DMS153 treated with DMSO at 0.1 percent for 48 hours (cell line): ENCODE measurements at regions not wholly inside any gene's neighbourhood (a gene's known extent, or its start where the extent isn't known, plus 50 kb on each side); places are given as distances from the start of the nearest gene placed in this dataset.

ENCODE experiments used
- DNase-seq: peaks from one replicate; lab custom pipeline; 2025; ENCODE audit not compliant: unreplicated experiment; lab: John Stamatoyannopoulos, UW

DNA sequence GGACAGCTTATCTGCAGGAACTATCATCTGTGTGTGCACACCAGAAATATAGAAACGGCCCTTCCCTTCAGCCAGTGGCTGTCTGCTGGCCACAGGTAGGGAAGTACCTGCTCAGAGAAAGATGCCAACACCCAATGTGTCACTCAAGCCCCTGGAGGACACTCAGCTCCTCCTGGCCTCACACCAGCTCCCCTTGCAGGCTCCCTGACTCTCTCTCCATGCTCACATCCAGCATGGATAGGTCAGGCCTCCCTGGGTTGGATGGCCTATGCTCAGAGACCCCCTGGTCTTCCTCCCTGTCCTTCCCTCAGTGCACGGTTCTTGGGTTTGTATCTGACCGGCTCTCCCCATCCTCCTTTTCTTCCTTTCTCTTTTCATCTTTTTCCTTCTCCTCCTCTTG is 202.1 kb downstream of the BCL11B start:
- DNase-seq = no peak

DNA sequence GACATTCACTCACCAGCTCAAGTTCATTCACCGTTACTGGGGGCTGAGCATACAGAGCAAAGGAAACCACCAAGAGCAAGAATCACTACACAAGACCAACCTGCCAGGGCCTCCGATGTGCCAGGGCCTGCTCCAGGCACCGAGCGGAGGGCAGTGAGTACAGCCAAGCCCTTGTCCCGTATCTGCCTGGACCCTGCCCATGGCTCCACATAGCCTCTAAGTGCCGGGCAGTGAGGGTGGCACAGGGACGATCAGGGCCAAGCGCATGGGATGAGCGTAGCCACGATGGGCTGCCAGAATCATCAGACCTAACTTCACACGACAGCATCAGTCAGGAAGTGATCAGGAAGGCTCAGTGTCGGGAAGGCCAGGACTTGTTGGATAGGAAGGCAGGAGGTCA is 199.6 kb downstream of the BCL11B start:
- no peak for DNase-seq

DNA sequence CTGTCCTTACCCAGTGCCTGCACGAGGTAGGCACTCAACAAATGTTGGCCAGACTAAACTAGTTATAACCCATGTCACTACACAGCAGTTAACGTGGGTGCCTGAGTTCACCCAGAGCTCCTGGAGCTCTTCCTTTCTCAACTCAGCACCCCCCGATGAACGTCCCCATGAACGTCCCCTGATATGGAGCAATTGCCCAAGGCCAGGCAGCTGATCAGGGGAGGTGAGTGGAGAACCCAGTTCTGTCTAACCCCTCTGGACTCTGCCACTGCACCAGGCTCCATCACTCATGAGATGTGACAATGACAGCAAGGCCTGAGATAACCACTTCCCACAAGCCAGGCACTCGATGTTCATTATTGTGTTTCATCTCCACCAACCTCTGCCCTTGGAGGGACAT is 199.0 kb downstream of the BCL11B start:
- no peak for DNase-seq

DNA sequence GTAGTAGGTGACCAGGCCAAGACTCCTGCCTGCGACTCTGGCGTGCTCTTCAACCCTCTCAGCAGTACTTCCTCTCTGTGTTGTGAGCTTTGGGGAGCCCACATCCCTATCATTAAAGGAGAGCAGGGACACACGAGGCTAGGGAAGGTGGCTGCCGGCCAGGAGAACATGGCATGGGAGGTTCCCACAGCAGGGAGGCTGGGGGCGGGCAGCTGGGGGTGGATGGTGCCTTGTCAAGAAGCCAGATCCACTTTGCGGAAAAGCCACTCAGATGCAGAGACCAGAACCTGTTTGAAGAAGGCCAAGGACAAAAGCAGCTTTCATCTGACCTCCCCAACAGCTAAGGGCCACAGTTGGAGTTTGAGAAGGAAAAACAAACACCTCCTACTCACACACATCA is 198.6 kb downstream of the BCL11B start:
- no peak for DNase-seq

DNA sequence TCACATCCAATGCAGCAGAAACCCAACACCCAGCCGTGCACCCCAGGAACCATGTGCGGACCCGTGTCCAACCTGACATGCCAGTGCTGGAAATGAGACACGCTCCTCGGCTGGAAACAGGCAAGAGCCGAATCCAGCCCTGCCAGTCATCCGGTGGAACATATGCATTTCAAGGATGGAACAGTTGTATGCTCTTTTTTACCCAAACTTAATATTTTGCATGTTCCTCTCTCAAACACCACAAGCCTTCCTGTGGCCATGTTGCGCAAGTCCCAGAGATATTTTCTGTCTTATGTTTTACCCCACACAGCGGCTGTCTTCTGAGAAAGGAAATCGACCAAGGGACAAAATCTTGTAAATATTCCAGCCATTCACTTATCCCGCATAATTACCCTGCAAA is 196.9 kb downstream of the BCL11B start:
- no peak for DNase-seq

DNA sequence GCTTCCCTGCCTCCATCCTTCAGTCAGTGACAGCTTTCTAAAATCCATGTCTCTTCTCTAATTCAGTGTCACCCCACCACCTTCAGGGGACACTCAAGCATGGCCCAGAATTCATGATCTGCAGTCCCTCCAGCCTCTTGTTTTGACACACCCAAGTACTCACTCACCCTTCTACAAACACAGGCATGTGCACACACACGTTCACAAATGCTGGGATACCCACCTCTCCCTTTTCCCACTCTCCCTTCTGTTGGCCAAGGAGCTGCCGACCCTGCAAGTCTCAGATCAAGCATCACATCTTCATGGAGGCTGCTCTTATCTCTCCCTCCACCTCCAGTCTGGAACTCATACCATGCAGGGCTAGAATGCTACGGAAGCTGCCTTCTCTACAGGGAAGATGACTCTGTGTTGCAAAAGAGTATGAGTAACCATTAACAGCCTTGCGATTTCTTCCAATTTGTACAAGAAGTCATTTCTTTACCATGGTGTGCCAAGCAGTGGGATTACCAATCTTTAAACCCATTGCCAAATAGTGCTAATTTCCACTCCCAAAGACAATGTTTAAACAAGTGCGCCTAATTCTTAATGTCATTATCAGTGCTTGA is 196.1 kb downstream of the BCL11B start:
- no peak for DNase-seq

DNA sequence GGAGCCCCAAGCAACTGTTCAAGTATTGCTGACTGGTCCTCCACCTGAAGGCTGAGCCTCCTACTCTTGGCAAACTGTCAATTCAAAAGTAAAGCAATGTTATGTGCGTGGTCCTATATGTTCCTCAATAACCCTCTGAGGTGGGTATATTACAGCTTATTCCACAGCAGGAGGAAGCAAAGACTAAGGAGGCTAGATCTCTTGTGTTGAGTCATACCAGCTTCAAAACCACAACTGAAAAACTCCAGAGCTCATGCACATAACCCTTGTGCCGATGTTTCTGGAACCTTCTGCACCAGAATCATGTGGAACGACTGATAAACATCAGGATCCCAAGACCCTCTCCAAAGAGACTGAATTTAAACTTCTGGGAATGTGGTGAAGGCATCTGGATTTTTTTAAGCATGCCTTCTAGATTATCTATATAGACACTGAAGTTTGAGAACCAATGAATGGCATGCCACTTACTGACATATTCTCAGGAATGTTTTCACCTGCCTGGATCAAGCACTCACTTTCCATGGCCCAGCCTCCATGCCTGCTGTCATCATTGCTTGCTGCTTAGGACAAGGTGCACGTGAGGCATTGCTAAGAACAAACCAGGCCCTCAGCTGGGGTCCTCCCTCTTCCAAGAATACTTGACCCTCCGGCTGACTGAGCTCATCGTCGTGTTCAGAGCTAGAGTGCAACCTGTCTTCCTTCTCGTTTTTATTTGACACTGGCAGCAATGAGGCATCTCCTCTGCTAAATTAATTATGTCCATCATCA is 194.7 kb downstream of the BCL11B start:
- DNase-seq = no peak

DNA sequence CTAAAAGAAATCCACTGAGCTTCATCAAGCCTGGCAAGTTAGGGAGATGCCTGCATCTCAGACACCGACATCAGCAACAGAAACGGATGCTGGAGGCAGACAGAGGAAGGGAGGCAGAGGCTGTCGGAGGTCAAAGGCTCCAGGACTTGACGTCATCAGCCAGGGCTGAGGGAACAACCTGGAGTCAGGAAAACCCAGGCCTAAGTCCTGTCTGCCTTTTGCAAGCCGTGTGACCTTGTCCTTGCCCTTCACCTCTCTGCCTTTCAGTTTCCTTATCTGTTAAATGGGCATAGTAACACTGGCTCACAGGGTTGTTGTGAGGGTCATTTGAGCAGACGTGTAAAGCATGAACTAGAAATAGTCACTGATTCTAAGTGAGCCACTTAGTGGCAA is 194.2 kb downstream of the BCL11B start:
- DNase-seq = no peak

DNA sequence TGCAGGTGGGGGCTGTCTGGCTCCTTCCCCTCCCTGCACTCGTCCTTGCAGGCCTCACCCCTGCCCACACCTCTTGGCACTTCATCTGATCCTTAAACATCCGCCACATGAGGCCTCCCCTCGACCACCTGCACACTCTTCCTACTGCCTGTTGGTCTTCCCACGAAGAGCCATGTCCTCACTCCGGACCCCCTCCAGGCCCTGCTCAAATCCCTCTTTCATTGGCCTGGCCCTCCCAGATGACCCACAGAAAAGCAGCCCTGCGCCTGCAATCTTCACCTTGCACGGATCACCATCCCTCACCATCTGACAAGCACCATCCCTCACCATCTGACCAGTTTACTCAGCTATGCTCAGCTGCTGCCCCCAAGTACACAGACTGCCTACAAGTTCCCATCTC is 193.6 kb downstream of the BCL11B start:
- DNase-seq = no peak

DNA sequence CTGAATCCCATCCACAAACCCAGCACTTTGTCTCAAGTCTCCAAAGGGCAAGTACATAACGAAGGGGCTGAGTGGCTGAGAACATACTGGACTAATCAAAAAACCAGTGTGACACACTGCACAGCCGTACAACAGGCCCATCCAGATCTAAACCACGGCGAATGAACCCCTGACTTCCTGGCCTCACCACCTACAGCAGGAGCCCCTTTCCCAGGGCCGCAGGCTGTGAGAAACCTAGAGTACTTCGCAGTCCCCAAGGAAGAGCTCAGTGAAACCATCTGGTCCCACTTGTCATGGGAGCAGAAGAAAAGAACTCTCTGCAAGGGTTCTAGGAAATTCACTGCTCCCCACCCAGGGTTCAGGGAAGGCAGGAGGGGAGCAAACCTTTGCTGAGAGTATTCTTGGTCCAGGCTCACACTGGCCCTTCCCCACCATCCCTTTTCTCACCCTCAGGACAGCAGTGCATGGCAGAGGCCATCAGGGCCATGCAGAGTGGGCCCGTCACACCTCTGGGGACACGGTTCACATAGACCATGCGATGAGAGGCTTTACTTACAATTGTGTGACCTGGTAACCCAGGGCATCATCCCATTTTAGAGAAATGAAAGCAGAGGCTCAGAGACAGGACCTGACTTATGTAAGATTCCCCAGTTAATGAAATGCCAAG is 192.8 kb downstream of the BCL11B start:
- no peak for DNase-seq

DNA sequence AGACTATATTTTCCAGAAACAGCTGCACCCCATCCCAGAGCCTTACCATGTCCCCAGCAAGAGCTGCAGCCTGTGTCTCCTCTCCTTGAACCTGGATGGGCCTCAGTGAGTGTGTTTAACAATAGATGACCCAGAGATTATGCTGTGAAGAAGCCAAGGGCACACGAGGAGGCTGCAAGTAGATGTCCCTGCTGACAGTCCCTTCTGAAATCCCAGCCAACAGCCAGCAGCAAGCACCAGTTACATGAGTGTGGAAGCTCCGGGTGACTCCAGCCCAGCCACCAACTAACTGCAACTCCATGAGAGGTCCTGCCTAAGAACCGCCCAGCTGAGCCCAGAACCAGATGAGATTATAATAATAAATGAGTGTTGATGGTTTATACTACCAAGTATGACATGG is 191.7 kb downstream of the BCL11B start:
- no peak for DNase-seq

DNA sequence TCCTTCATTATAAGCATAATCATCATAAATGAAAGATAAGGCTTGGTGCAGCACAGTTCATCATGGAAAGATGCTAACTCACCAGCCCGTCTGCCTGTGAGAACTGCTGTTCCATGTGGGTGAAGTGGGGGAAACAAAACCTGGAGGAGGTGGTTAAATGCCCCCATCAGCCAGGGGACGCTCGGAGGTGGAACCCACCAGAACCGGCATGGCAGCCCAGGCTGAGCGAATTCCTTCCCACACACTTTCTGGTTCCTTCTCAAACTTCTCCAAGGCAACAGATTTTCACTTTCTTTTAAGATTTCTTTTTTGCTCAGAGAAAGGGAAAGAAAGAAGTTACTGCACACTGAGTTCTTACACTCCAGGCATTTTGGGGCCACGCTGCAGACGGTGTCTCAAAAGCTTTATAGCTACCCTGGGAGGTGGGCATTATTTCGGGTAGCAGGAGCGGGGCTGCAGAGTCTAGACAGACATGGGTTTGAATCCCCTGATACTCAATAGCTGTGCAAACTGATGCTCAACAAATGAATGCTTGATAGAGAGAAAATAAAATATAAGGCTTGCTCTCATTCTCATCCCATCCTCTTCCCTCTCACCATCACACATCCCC is 190.7 kb downstream of the BCL11B start:
- DNase-seq = no peak

DNA sequence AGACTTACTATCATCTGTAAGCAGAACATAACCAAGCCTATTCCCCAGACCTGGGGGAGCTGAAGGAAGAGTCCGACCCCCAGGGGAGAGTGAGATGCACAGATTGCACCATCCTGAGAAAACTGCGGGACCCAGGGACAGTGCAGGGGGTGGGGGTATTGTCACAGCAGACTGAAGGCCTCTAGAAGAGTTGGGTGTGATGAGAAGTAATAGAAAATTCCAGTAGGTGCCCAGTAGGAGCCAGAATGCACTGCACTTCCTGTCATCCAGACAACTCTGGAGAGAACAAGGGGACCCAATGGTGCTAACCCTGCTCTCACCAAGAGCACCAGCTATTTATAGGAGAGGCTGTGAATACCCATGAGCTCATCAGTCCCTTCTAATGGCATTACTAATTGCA is 190.1 kb downstream of the BCL11B start:
- DNase-seq = no peak

DNA sequence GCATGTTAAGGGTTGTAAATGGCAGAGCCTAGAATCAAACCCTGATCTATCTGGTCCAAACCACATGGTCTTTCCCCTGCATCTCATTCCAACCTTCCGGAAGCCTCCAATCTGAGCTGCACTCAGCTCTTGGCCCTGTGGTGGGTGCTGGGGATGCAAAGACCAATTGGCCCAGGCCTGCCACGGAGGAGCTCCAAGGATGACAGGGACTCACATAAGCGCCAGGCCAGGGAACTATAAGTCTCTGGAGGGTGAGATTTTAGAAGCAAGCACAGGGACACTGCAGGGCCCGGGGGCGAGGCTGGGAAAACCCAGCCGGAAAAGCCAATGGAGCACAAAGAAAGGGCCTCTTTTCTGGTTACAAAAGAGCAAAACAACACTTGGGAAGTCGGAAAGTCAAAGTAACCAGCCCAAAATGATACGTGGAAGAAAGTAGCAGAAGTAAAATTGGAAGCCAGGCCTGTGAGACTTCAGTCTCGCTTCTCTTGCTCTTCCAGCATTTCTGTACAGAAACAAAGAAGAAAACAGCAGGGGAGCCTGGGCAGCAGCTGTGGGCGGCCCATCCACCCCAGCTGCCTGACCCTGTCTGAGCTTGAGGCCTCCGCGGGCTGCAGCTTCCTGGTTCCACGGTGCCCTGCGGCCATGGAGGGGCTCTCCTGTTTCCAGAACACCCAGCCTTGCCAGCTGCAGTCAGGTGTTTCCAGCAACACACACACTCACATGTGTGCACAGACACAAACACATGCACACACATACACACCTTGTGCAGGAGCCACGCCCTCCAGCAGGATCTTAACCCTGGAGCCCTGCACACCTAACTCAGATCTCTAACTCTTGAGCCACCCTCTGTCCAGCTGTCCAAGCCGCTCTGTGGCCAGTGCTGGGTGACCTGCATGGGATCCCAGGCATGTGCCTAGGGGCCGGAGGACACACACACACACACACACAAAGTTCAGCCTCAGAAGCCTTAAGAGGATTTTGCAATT is 178.2 kb downstream of the BCL11B start:
- no peak for DNase-seq

DNA sequence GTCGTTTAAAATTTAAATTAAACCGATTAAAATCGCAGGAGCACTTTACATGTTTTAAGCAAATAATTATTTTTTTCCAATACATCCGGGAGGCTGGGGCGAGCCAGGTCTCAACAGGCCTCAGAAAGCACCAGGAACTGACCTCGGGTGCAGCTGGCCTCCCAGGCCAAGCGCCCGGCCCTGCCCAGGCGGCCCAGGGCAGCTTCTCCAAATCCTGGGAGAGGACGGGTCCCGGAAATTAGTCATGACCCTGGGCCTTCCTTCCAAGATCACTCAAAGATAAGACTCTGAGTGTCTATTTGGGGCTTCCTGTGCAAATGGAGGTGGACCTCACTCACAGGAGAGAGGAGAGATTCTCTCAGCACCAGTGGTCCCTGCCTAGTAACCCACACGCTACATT is 177.1 kb downstream of the BCL11B start:
- DNase-seq = no peak

DNA sequence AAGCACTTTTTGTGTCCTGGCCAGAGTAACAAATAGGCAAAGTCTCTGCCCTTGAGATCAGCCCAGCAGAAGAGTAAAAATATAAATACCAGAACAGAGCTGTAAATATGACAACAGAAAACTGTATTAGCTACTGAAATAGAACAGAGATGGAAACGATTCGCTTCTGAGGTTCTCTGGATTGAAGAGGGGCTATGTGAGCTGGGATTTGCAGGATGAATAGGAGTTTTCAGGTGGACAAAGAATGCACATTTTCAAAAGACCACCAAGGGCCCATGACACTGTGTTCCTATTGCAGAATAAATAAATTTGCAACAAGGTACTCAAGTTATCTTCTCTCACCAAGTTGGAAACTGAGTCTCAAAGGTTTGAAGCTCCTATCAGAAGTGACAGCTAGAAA is 176.6 kb downstream of the BCL11B start:
- no peak for DNase-seq

DNA sequence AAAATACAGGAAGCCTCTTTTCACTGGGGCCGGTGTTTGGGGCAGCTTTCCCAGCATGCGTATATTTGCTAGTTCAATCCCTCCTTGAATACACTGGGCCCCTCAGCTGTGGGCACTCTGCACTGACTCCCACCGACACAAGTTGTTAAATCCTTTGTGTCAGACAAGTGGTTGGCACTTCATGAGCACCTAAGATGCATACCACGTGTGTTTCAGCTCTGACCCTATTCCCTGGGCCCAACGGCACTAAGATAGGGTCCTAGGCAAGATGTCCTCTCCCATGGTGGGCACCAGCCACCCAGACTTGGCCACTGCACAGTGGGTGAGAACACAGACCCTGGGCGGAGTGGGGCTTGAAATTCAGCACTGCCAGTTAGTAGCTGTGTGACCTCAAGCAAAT is 173.8 kb downstream of the BCL11B start:
- DNase-seq = no peak

DNA sequence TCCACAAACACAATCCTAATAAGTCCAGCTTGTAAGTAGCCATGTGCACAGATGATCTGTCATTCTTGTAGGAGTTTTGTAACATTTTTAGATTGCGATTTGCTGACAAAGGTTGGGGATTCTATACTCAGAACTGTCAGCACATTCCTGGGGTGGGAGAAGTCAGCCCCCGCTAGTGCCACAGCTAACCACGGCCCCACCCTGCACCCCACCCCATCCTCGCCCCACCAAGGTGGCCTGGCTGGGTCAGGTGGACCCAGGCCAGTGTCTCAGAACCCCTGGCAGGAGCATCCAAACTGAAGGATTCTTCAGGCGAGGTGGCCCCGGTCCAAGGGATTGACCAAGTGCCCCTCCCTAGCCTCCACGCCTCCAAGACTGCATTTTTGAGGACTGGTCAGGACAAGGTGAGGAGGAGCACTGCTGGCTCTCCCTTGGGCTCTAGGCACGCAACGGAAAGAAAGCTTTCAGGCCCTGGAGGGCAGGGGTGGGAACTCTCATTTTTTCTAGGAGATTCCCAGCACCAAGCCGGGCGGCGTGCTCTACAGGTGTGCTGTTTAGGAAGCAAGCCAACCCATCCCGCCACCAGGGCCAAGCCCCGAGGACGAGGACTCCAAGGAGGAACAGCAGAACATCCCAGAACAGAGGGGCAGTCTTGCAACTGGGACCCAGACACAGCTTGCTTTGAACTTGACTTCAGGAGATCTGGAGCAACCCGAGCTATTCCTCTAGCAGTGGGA is 172.8 kb downstream of the BCL11B start:
- DNase-seq = no peak

DNA sequence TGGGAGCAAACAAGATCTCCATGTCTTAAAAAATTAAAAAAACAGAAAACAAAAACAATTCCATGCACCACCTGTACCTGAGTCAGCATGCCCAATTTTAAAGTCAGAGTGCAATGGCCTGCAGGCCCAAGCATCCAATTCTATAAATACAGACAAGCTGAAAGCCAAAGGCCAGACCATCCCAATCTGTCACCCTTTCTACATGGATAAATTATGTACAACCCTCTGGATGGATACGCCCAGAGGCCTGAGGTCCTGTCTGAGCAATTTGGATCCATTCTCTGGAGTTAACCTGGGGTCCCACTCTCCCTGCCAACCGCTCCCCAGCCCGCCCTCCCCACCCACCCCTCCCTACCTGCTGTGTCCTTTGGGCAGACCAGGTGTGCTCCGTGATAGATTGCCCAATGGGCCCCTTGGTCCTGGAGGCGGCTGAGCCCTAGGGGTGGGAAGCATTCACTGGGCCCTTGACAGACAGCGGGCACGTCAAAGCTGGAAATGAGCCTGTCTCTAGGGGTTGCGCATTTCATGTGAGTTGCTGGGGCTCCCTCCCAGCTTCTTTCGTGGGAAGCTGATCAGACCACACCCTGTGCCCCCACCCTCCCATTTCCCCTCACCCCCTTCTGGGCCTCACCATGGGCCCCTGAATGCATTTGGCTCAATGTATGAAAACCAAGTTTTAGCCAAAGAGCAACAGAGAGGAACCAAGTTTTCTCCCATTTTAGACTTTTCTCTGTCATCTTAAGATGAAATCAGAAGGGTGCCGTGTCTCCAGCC is 171.3 kb downstream of the BCL11B start:
- no peak for DNase-seq
